ENCODE measurements at regions not wholly inside any gene's neighbourhood (a gene's known extent, or its start where the extent isn't known, plus 50 kb on each side); places are given as distances from the start of the nearest gene placed in this dataset.
"Not testable (repeated sequence)": the region's sequence is repeated elsewhere in the genome, so short reads cannot be mapped to it uniquely, and the experiment has no call there.

DNA sequence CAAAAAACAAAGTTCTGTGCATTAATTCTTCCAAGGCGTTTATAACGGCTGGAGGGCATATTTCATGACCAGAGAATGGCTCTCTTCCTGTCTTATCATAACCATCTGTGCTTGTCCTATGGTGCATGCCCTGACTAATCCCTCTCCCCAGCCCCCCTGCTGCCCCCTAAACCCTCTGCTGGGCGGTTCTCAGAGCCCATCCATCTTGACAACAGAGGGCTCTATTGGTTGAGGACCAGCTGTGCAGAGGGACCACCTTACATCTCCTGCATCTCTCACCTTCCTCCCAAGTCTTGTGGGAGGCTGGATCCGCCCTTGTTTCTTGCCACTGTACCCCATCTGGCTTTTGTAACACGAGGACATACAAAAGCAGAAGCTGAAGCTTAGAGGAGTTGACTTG lies 282.1 kb downstream of the MIAT start:
- DNase-seq = no peak

DNA sequence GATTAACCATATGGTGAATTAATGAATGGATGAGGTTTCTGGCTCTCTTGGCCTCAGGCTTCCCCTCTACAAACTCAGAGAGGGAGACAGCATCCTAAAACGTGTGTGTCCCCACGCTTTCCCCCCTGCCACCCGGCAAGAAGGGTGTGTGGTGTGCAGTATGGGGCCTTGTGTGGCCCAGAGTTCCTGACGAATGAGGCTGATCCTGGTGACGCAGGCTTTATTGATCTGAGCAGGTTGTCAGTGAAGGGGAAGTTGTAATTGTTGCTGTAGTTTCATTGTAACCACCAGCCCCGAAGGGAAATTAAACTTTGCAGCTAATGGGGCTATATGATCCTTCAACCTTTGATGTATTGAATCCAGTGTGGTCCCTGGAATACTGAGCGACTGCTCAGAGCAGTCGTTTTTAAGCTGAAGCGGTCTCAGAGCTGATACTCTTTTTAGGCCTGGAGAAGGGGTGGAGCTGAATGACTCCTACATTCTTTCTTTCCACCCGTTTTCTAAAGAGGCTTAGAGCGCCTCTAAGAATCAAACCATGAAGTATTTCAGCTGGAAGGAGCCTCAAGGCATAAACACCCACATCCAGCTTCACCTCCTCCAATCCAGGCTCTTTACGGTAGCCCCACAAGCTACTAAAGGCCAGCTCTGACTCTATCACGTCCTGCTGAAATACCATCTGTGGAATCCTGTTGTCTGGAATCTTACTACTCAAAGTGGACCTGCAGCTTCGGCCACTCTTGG lies 284.7 kb downstream of the MIAT start:
- DNase-seq = no peak

- no peak for DNase-seq
These were observed 285.2 kb downstream of the MIAT start for GRCh38 chr22:26942637-26942957.

GRCh38 chr22:26945565-26945964 lies 288.2 kb downstream of the MIAT start:
- no peak for DNase-seq

GRCh38 chr22:26949193-26949592 lies 291.8 kb downstream of the MIAT start:
- DNase-seq = no peak

- not testable (repeated sequence) for DNase-seq
These were observed 293.8 kb downstream of the MIAT start for GRCh38 chr22:26951139-26951538.

GRCh38 chr22:26952004-26952403 lies 294.6 kb downstream of the MIAT start:
- no peak for DNase-seq

GRCh38 chr22:26952451-26953011 lies 295.1 kb downstream of the MIAT start:
- DNase-seq = no peak

DNA sequence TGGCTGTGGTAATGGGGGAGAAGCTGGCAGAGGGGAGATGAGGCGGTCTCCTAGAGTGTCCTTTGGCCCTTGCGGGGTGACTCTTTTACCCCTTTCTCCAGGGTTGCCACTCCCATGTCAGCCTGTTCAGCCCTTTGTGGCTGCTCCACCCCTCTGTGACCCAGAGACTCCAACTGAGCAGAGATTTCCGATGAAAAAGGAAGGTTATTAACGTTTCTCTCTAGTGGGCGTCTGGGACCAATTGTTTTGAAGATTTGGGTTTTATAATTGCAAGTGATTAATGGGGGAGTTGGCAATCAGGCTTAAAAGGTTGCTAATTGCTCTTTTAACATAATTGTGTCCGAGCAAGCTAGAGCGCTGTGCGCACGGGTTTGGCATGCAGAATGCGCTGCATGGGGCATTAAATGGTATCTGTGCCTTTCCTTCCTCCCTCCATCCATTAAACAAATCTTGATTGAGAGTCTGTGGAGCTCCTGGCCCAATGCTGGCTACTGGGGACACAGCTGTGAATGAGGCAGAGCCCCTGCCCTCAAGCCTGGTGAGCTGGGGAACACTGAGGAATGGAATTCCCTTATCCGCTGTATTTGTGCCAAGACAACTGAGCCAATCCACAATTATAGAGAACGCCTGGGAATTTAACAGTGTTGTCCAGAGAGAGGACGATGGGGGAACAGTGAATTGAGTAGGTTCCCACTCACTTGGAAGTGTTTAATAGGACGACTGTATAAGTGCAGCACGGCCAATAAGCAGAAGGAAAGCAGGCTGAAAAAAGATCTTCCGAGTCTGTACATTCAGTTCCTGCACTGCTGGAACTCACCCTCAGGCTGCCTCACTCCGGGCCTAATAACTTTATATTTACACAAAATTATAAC lies 295.9 kb downstream of the MIAT start:
- no peak for DNase-seq

- DNase-seq = no peak
These were observed 299.0 kb downstream of the MIAT start for GRCh38 chr22:26956371-26956770.

DNA sequence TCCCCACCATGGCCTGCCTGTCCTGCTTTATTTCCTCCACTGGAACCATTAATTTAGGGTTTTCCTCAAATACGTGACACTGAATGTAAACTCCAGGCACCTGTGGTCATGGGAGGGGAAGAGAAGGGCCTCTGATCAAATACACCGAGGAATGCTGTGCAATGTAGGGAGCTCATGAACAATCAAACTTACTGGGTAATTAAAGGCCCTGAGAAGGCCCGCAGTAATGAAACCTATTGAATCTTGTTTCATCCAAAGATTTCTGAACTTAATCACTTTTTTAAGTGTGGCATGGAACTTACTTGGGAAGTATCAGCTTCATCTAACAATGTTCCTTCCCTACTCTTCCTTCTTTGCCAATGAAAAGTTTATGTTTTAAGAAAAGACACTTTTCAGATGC lies 299.8 kb downstream of the MIAT start:
- DNase-seq = no peak

DNA sequence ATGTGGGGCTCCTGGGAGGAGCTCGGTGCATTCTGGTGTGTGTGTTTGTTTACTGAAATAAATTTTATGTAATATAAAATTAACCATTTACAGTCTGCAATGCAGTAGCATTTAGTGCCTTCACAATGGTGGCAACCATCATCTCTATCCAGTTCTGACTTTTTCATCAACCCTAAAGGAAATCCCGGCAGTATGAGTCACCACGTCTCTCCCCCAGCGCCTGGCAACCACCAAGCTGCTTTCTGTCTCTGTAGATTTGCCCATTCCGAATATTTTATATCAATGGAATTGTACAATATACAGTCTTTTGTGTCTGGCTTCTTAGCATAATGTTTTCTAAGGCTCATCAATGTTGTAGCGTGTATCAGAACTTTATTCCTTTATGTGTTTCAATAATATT lies 300.5 kb downstream of the MIAT start:
- DNase-seq = no peak

- DNase-seq = no peak
These were observed 301.0 kb downstream of the MIAT start for GRCh38 chr22:26958378-26958777.

GRCh38 chr22:26964642-26965041 lies 307.3 kb downstream of the MIAT start:
- DNase-seq = no peak

DNA sequence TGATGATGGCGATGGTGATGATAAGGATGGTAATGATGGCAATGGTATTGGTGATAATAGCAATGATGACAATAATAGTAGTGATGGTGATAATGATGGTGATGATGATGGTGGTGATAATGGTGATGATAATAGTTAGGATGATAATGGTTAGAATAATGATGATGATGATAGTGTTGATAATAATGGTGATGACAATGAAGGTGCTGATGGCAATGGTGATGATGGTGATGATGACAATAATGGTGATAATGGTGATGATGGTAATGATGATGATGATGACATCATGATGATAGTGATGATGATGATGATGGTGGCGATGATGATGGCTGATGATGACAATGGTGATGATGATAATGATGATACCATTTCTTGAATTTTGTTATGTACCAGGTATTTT lies 309.9 kb downstream of the MIAT start:
- DNase-seq = no peak

DNA sequence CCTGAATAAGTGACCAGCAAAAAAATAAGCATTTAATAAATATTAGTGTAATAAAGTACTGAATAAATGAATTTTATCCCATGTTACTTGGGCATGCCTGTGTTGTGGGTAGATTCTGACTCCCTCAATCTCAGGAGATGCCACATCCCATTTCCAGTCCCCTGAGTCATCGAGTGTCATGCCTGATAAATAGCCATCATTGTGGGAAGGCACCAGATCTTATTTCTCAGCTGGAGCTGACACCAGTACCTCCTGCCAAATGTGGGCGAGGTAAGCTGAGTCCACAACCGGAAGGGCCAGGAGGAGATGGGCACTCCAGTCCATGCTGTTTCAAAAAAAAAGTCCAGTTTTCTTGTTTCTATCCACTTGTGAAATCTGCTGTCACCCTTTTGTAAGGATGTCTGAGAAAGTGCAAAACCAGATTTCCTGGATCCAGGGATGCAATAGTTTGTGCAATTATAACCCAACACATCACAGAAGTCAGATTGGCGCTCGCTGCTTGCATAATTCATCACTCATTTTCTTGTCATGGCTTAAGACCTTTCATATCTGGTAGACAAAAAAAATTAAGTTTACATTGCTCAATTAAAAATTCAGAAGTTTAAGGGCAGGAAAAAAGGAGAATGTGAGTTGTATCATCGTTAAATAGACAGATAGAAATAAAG lies 311.6 kb downstream of the MIAT start:
- no peak for DNase-seq

GRCh38 chr22:26970809-26971394 lies 313.5 kb downstream of the MIAT start:
- no peak for DNase-seq

DNA sequence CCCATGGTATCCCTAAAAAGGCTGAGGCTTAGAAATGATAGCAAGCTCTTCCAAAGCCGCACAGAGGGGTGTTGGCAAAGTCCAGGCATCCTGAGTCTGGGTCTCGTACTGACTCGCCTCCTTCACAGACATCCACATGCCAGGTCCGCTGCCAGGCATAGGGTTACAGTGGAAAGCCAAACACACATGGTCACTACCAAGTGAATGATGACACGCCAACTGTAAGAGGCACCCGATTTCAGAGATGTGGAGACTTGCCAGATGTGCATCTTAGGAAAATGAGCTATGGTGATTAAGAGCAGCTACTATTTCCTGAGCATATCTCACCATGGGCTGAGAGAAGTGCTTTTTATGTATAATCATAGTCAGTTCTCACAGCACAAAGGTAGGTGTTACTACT lies 314.9 kb downstream of the MIAT start:
- no peak for DNase-seq

DNA sequence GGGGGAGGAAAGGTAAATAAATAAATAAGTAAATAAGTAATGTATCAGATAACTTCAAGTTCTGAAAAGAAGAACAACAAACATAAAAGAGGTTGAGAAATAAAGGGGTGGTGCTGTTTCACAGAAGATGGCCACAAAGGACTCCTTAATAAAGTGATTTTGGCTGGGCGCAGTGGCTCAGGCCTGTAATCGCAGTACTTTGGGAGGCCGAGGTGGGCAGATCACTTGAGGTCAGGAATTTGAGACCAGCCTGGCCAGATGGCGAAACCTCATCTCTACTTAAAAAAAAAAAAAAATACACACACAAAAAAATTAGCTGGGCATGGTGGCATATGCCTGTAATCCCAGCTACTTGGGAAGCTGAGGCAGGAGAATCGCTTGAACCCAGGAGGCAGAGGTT lies 315.5 kb downstream of the MIAT start:
- not testable (repeated sequence) for DNase-seq

DNA sequence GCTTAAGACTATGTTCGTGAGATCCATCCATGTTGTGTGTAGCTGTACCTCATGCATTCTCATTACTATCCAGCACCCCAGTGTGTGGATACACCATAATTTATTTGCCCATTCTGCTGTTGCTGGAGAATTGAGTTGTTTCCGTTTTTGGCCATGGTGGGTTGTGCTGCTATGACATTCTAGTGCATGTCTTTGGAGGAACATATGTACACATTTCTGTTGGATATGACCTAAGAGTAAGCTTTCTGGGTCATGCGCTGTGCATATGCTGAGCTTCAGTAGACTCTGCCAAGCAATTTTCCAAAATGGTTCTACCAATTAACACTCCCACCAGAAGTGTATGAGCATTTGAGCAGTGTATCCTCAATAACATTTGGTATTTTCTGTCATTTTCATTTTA lies 316.6 kb downstream of the MIAT start:
- DNase-seq = no peak

DNA sequence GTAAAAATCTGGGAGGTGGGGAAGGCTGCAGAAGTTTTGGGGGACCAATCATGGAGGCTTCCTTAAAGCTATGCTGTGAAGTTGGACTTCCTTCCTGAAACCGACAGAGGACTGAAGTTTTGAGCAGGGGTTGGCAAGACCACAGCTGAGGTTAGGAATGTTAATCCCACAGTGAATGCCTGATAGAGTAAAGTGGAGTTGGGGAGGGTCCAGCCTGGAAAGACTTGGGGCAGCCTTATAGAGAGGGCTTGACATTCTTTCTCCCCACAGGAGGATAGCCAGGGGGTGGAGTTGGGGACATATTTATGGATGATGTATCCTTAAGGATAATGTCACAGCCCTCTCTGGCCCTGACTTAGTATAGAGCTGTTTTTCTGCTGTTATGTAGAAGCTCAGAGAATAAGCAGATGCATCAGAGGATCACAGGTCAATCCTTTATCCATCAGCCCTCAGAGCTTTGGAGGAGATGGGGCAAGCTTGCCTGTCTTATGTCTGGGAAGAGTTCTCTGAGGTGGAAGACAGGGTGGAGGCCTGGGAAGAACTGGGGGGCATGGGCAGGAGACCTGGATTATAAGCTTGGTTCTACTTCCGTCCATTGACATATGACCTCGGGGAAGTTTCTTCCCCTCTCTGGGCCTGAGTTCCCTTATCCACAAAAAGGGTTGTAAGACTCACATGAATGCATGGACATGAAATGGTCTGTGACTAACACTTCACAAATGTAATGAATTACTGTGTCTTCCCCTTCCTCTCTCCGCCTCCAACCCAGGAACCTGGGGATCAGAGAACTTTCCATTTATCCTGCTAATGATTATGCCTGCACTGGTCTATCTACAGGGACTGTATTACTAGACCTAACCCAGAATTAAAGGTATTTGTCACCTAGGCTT lies 317.8 kb downstream of the MIAT start:
- DNase-seq = no peak

GRCh38 chr22:26975865-26976264 lies 318.5 kb downstream of the MIAT start:
- no peak for DNase-seq
